Activated T-helper 2 cell treated with anti-CD3 and anti-CD28 coated beads, Interferon-gamma antibody, Interleukin-2, Interleukin-4, amounts not matched to agents 10 μg/mL and 5 μg/mL and 100 μg/mL, durations not matched to agents 14 hours and 24 hours and 36 hours (primary cell): ENCODE measurements at regions not wholly inside any gene's neighbourhood (a gene's known extent, or its start where the extent isn't known, plus 50 kb on each side); places are given as distances from the start of the nearest gene placed in this dataset.

Source experiments
- DNase-seq: peaks from one replicate; pipeline ENCODE4 v3.0.0; 2021; ENCODE audit warnings: low spot score
- H3K27ac Mint-ChIP-seq: one replicate; pipeline ENCODE4 v1.8.0; 2021; ENCODE audit warnings: mixed read lengths
- H3K27me3 Mint-ChIP-seq: one replicate; pipeline ENCODE4 v1.8.0; 2021; ENCODE audit warnings: low read depth, mixed read lengths
- H3K36me3 Mint-ChIP-seq: one replicate; pipeline ENCODE4 v1.8.0; 2021; ENCODE audit warnings: low read depth, mixed read lengths
- H3K4me1 Mint-ChIP-seq: one replicate; pipeline ENCODE4 v1.8.0; 2021; ENCODE audit warnings: low read depth, mixed read lengths
- H3K4me3 Mint-ChIP-seq: one replicate; pipeline ENCODE4 v1.8.0; 2021; ENCODE audit warnings: low read depth, mild to moderate bottlenecking, moderate library complexity, mixed read lengths
- H3K9me3 Mint-ChIP-seq: one replicate; pipeline ENCODE4 v1.8.0; 2021; ENCODE audit warnings: mixed read lengths
- intact Hi-C: fragments of 100-400 bp; cut with micrococcal nuclease; formaldehyde crosslinking; loops from one replicate; pipeline ENCODE4 v1.15.1; 2023

DNA sequence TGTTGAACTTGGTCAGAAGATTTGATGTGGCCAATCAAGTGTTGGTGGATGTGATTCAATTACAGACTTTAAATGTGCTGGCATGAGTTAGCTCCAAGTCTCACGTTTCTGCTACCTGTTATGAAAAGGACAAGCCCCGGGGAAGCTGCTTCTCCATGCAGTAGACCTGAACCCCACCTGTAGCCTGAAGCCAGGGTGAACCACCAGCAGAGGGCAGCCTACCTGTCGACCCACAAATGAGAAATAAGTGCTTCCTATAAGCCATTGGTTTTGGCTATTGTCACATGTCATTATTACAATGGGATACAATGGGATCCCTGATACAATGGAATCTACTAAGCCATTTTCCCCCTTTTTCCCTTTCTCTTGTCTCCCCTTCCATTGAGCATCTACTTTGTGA is 230.2 kb downstream of the PRDM2 start:
- Mint-ChIP-seq H3K36me3 (no peaks in the 10 kb centered on the region), H3K27ac (no peak overlapping the region)
- intact Hi-C loops: no loop called here

GRCh38 chr1:13931226-13931625 is 231.2 kb downstream of the PRDM2 start:
- Mint-ChIP-seq H3K27ac (no peak overlapping the region), H3K27me3 (no peaks in the 10 kb centered on the region), H3K36me3 (no peaks in the 10 kb centered on the region), H3K4me3 (no peak overlapping the region), H3K9me3 (no peaks in the 10 kb centered on the region), H3K4me1 (no peaks in the 10 kb centered on the region)
- DNase-seq: no peak
- intact Hi-C loops: no loop called here

More for the DNA sequence above, 230.2 kb downstream of the PRDM2 start:
- Mint-ChIP-seq H3K27me3 (no peaks in the 10 kb centered on the region), H3K4me1 (no peaks in the 10 kb centered on the region), H3K9me3 (no peaks in the 10 kb centered on the region), H3K4me3 (no peak overlapping the region)
- DNase-seq: no peak

DNA sequence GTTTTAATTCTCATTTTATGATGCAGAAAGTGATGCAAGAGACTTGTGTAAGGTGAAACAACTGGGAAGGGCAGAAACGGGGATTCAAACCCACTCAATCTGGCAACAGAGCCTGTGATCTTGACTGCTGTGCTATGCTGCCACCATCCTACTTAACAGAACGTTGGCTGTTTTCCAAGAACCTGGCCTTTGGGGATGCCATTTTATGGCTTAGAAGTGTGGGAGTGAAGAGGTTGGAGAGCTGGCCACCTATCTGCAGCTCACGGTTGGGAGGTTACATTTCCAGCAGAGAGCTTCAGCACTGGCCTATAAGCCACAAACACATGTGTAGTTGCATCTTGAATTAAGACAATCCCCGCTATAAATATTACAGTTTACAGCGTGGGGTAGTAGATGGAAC is 235.3 kb downstream of the PRDM2 start:
- Mint-ChIP-seq H3K27me3 (no peaks in the 10 kb centered on the region), H3K4me3 (no peak overlapping the region), H3K36me3 (no peaks in the 10 kb centered on the region), H3K27ac (no peak overlapping the region), H3K9me3 (no peaks in the 10 kb centered on the region), H3K4me1 (no peaks in the 10 kb centered on the region)
- intact Hi-C loops: no loop called here
- DNase-seq: no peak

- no peak for DNase-seq
- peaks cover 6% of the 10 kb centered on the region for H3K9me3 Mint-ChIP-seq
- no peak overlapping the region for H3K4me3 Mint-ChIP-seq
- H3K27me3 Mint-ChIP-seq: no peaks in the 10 kb centered on the region
- intact Hi-C loops: no loop called here
- H3K36me3 Mint-ChIP-seq: no peaks in the 10 kb centered on the region
- no peak overlapping the region for H3K27ac Mint-ChIP-seq
- H3K4me1 Mint-ChIP-seq: no peaks in the 10 kb centered on the region
These were observed 241.3 kb downstream of the PRDM2 start for GRCh38 chr1:13941315-13941714.

DNA sequence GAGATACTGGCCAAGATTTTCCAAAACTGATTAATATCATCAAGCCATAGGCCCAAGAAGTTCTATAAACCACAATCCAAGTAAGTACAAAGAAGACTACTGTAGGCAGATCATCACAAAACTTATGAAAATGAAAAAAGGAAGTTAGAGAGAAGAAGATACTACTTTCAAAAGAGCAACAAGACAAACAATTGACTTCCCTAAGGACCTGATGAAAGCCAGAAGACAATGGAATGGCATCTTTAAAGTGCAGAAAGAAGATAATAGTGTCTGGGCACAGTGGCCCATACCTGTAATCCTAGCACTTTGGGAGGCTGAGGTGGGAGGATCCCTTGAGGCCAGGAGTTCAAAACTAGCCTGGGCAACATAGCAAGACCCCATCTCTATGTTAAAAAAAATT is 243.1 kb downstream of the PRDM2 start:
- no peak overlapping the region for H3K27ac Mint-ChIP-seq
- H3K4me3 Mint-ChIP-seq: no peak overlapping the region
- H3K36me3 Mint-ChIP-seq: no peaks in the 10 kb centered on the region
- H3K4me1 Mint-ChIP-seq: no peaks in the 10 kb centered on the region
- no peaks in the 10 kb centered on the region for H3K27me3 Mint-ChIP-seq
- peaks cover 6% of the 10 kb centered on the region for H3K9me3 Mint-ChIP-seq
- DNase-seq: no peak
- intact Hi-C loops: no loop called here

GRCh38 chr1:13945856-13946255 is 245.9 kb downstream of the PRDM2 start:
- no peak overlapping the region for H3K27ac Mint-ChIP-seq
- H3K9me3 Mint-ChIP-seq: peaks cover 6% of the 10 kb centered on the region
- H3K4me3 Mint-ChIP-seq: no peak overlapping the region
- H3K4me1 Mint-ChIP-seq: no peaks in the 10 kb centered on the region
- intact Hi-C loops: no loop called here
- DNase-seq: no peak
- H3K36me3 Mint-ChIP-seq: no peaks in the 10 kb centered on the region
- H3K27me3 Mint-ChIP-seq: no peaks in the 10 kb centered on the region

DNA sequence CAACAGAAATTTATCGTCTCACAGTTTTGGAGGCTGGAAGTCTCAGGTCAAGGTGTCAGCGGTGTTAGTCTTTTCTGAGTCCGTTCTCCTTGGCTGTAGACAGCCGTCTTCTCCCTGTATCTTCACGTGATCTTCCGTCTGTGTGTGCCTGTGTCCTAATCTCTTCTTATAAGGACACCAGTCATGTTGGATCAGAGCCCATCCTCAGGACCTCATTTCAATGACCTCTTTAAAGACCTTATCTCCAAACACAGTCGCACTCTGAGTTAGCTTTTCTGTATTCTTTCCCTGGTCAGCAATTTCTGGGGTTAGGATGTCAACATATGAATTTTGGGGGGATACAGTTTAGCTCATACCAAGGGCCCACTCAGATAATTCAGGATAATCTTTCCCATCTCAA is 247.7 kb downstream of the PRDM2 start:
- Mint-ChIP-seq H3K27me3 (no peaks in the 10 kb centered on the region), H3K4me1 (no peaks in the 10 kb centered on the region), H3K4me3 (no peak overlapping the region), H3K36me3 (no peaks in the 10 kb centered on the region), H3K27ac (no peak overlapping the region), H3K9me3 (peaks cover 4% of the 10 kb centered on the region)
- intact Hi-C loops: no loop called here
- DNase-seq: no peak

DNA sequence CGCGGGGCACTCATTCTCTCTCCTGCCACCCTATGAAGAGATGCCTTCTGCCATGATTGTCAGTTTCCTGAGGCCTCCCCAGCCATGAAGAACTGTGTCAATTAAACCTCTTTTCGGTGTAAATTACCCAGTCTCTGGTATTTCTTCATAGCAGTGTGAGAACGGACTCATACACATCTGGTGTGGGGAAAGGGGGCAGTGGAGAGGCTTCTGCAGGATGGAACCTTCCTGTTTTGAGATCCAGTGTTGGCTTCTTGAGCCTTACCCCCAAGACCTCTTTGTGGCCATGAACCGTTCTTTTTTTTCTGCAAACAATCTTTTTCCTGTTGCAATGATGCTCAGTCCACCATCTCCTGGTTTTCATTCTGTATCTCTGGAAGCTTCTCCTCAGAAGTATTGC is 248.4 kb downstream of the PRDM2 start:
- no peak overlapping the region for H3K4me3 Mint-ChIP-seq
- intact Hi-C loops: no loop called here
- H3K9me3 Mint-ChIP-seq: no peaks in the 10 kb centered on the region
- no peaks in the 10 kb centered on the region for H3K27me3 Mint-ChIP-seq
- H3K36me3 Mint-ChIP-seq: no peaks in the 10 kb centered on the region
- no peak for DNase-seq
- H3K27ac Mint-ChIP-seq: no peak overlapping the region
- H3K4me1 Mint-ChIP-seq: no peaks in the 10 kb centered on the region

- Mint-ChIP-seq H3K4me3 (no peak overlapping the region), H3K27me3 (no peaks in the 10 kb centered on the region), H3K27ac (no peak overlapping the region), H3K36me3 (no peaks in the 10 kb centered on the region), H3K4me1 (no peaks in the 10 kb centered on the region), H3K9me3 (no peaks in the 10 kb centered on the region)
- no peak for DNase-seq
- intact Hi-C loops: no loop called here
These were observed 249.0 kb downstream of the PRDM2 start for GRCh38 chr1:13948888-13949391.

DNA sequence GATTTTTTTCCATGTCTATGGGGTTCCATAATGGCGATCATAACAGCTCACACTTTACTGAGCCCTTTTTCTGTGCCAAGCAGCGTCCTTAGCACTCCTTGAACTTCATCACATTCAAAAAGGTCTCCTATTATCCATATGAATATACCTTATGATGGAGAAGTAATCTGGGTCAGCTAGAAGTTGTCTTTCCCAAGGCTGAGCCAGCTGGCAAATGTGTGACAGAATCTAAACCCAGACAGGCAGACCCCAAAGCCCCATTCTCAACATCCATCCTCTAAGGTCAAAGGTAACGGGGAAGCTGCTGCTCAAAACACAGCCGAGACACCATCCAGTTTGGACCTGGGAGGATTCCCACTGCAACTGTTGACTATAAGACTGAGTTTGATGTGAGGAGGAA is 249.6 kb downstream of the PRDM2 start:
- Mint-ChIP-seq H3K27ac (no peak overlapping the region), H3K4me1 (no peaks in the 10 kb centered on the region), H3K4me3 (no peak overlapping the region), H3K36me3 (no peaks in the 10 kb centered on the region), H3K9me3 (no peaks in the 10 kb centered on the region), H3K27me3 (no peaks in the 10 kb centered on the region)
- no peak for DNase-seq
- intact Hi-C loops: no loop called here

GRCh38 chr1:13950637-13951036 is 250.6 kb downstream of the PRDM2 start:
- no peaks in the 10 kb centered on the region for H3K9me3 Mint-ChIP-seq
- H3K4me3 Mint-ChIP-seq: no peak overlapping the region
- H3K27me3 Mint-ChIP-seq: no peaks in the 10 kb centered on the region
- DNase-seq: no peak
- intact Hi-C loops: no loop called here
- no peak overlapping the region for H3K27ac Mint-ChIP-seq
- no peaks in the 10 kb centered on the region for H3K36me3 Mint-ChIP-seq
- no peaks in the 10 kb centered on the region for H3K4me1 Mint-ChIP-seq

DNA sequence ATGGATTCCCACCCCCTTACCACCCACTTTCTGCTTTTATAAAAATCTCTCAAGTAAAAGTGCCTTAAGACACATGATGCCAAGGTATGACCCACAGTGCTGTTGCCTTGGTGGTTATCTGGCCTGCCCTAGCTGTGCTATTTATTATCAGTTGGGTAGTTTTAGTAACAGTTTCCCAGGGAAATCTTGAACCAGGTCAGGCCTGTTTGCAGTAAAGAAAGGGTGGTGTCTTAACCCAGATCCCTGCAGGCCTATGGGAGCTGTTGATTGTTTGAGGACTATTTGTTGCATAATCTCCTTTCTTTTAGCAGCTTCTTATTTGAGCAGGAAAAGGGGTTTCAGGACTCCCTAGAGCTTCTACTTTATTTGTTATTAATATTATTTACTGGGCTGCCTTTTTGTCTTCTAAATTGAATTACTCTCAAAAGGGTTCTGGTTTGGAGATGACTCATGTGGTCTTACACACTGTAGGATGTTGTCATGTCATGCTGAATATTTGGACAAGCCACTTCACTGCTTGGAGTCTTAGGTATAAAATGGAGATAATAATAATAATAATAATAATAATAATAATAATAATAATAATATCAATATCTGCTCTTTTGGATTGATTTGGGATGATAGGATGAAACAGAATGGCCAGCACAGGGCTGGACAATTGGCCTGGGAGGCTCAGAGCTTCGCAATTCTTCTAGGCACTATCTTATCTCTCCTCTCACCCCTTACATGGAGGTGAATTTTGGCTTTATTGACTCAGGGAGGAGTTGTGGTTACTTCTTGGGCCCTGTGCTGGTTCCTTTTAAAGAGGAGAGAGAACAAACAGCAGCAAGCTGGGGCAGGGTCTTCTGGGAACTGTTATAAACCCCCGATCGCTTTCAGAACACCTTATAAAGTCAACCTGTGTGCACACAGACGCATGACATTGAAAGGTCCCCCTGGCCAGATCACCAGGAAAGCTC is 252.1 kb downstream of the PRDM2 start:
- Mint-ChIP-seq H3K36me3 (no peaks in the 10 kb centered on the region), H3K4me3 (no peak overlapping the region), H3K9me3 (no peaks in the 10 kb centered on the region), H3K27ac (no peak overlapping the region), H3K4me1 (no peaks in the 10 kb centered on the region), H3K27me3 (no peaks in the 10 kb centered on the region)
- intact Hi-C loops: no loop called here
- DNase-seq: no peak

GRCh38 chr1:13952985-13953384 is 253.0 kb downstream of the PRDM2 start:
- Mint-ChIP-seq H3K4me3 (no peak overlapping the region), H3K27me3 (no peaks in the 10 kb centered on the region), H3K27ac (no peak overlapping the region), H3K4me1 (no peaks in the 10 kb centered on the region), H3K36me3 (no peaks in the 10 kb centered on the region), H3K9me3 (no peaks in the 10 kb centered on the region)
- intact Hi-C loops: no loop called here
- no peak for DNase-seq
